HG03558 (cell line): ENCODE measurements at regions not wholly inside any gene's neighbourhood (a gene's known extent, or its start where the extent isn't known, plus 50 kb on each side); places are given as distances from the start of the nearest gene placed in this dataset.
"Not testable (repeated sequence)": the region's sequence is repeated elsewhere in the genome, so short reads cannot be mapped to it uniquely, and the experiment has no call there.

Experiments
- ATAC-seq: cut with Tn5 transposase; IDR thresholded peaks from one replicate; pipeline ENCODE4 v1.9.1; 2021; ENCODE audit warnings: moderate number of reproducible peaks; ENCODE audit not compliant: unreplicated experiment; ENCODE audit errors: extremely low read depth

- no peak for ATAC-seq
Observed at GRCh38 chr7:19964246-19964645, 190.8 kb upstream of the TMEM196 start.

GRCh38 chr7:19963695-19964094 is 190.3 kb upstream of the TMEM196 start:
- no peak for ATAC-seq

- ATAC-seq: no peak
Observed at GRCh38 chr7:19958309-19958896, 185.0 kb upstream of the TMEM196 start.

- ATAC-seq: no peak
Observed at GRCh38 chr7:19957664-19958063, 184.2 kb upstream of the TMEM196 start.

GRCh38 chr7:19954166-19954565 is 180.7 kb upstream of the TMEM196 start:
- not testable (repeated sequence) for ATAC-seq

- not testable (repeated sequence) for ATAC-seq
Observed at GRCh38 chr7:19953411-19953810, 180.0 kb upstream of the TMEM196 start.

GRCh38 chr7:19948160-19948559 is 174.7 kb upstream of the TMEM196 start:
- no peak for ATAC-seq

GRCh38 chr7:19944363-19945120 is 171.1 kb upstream of the TMEM196 start:
- ATAC-seq: no peak

- no peak for ATAC-seq
Observed at GRCh38 chr7:19939746-19940145, 166.3 kb upstream of the TMEM196 start.

GRCh38 chr7:19932549-19933249 is 159.3 kb upstream of the TMEM196 start:
- ATAC-seq: no peak

GRCh38 chr7:19930851-19931250 is 157.4 kb upstream of the TMEM196 start:
- no peak for ATAC-seq

GRCh38 chr7:19930051-19930450 is 156.6 kb upstream of the TMEM196 start:
- no peak for ATAC-seq

GRCh38 chr7:19928247-19928646 is 154.8 kb upstream of the TMEM196 start:
- peak; percentile 73 for ATAC-seq

GRCh38 chr7:19920705-19921104 is 147.3 kb upstream of the TMEM196 start:
- no peak for ATAC-seq

- ATAC-seq: no peak
Observed at GRCh38 chr7:19920166-19920565, 146.7 kb upstream of the TMEM196 start.

GRCh38 chr7:19919261-19920095 is 146.1 kb upstream of the TMEM196 start:
- ATAC-seq: no peak

GRCh38 chr7:19916046-19916445 is 142.6 kb upstream of the TMEM196 start:
- no peak for ATAC-seq

GRCh38 chr7:19915596-19915995 is 142.2 kb upstream of the TMEM196 start:
- ATAC-seq: no peak

GRCh38 chr7:19914866-19915265 is 141.4 kb upstream of the TMEM196 start:
- ATAC-seq: no peak

GRCh38 chr7:19900118-19900517 is 126.7 kb upstream of the TMEM196 start:
- no peak for ATAC-seq

- ATAC-seq: no peak
Observed at GRCh38 chr7:19899529-19899928, 126.1 kb upstream of the TMEM196 start.
